Stimulated activated CD4-positive, alpha-beta T cell treated with anti-CD3 and anti-CD28 coated beads, Interleukin-12 subunit alpha, Interleukin-12 subunit beta, amount 100 ng/mL, for 4 hours (primary cell): ENCODE measurements at regions not wholly inside any gene's neighbourhood (a gene's known extent, or its start where the extent isn't known, plus 50 kb on each side); places are given as distances from the start of the nearest gene placed in this dataset.

Experiments used
- DNase-seq: peaks from one replicate; pipeline ENCODE4 v3.0.0-alpha.2; 2020

GRCh38 chr1:218779341-218780100 is 394.2 kb upstream of the LYPLAL1 start:
- DNase-seq, result no peak

- DNase-seq, result no peak
Observed at GRCh38 chr1:218783131-218783530, 390.5 kb upstream of the LYPLAL1 start.

GRCh38 chr1:218783916-218784315 is 389.8 kb upstream of the LYPLAL1 start:
- no peak for DNase-seq

- DNase-seq, result no peak
Observed at GRCh38 chr1:218785928-218786327, 387.8 kb upstream of the LYPLAL1 start.

- no peak for DNase-seq
Observed at GRCh38 chr1:218787826-218788225, 385.9 kb upstream of the LYPLAL1 start.

GRCh38 chr1:218796773-218797172 is 376.9 kb upstream of the LYPLAL1 start:
- no peak for DNase-seq

GRCh38 chr1:218802799-218803198 is 370.9 kb upstream of the LYPLAL1 start:
- DNase-seq, result no peak

- DNase-seq, result no peak
Observed at GRCh38 chr1:218803351-218803997, 370.2 kb upstream of the LYPLAL1 start.

GRCh38 chr1:218804014-218804785 is 369.5 kb upstream of the LYPLAL1 start:
- no peak for DNase-seq

- DNase-seq, result no peak
Observed at GRCh38 chr1:218809061-218809460, 364.6 kb upstream of the LYPLAL1 start.

GRCh38 chr1:218809625-218810024 is 364.1 kb upstream of the LYPLAL1 start:
- DNase-seq, result no peak

GRCh38 chr1:218810306-218810705 is 363.4 kb upstream of the LYPLAL1 start:
- no peak for DNase-seq

GRCh38 chr1:218811497-218811896 is 362.2 kb upstream of the LYPLAL1 start:
- no peak for DNase-seq

- no peak for DNase-seq
Observed at GRCh38 chr1:218812360-218812759, 361.3 kb upstream of the LYPLAL1 start.

- DNase-seq, result no peak
Observed at GRCh38 chr1:218813237-218813636, 360.4 kb upstream of the LYPLAL1 start.

GRCh38 chr1:218815076-218815475 is 358.6 kb upstream of the LYPLAL1 start:
- no peak for DNase-seq

- no peak for DNase-seq
Observed at GRCh38 chr1:218817071-218817470, 356.6 kb upstream of the LYPLAL1 start.

GRCh38 chr1:218817691-218818465 is 355.8 kb upstream of the LYPLAL1 start:
- DNase-seq, result no peak

GRCh38 chr1:218823291-218823900 is 350.3 kb upstream of the LYPLAL1 start:
- no peak for DNase-seq

GRCh38 chr1:218827486-218827885 is 346.2 kb upstream of the LYPLAL1 start:
- no peak for DNase-seq

GRCh38 chr1:218828125-218828650 is 345.5 kb upstream of the LYPLAL1 start:
- no peak for DNase-seq

GRCh38 chr1:218829097-218829496 is 344.6 kb upstream of the LYPLAL1 start:
- no peak for DNase-seq
